Lower lobe of right lung (tissue), 2 donors: ENCODE measurements at regions not wholly inside any gene's neighbourhood (a gene's known extent, or its start where the extent isn't known, plus 50 kb on each side); places are given as distances from the start of the nearest gene placed in this dataset.

ENCODE experiments used
- ATAC-seq, 2 donors: fragments of 200-7000 bp; cut with Tn5 transposase; one replicate each; pipeline ENCODE4 v1.9.1; 2020 to 2022; ENCODE audit warnings: mild to moderate bottlenecking in 2 of 2, moderate library complexity in 2 of 2
- DNase-seq: peaks from one replicate; pipeline ENCODE4 v3.0.0-alpha.2; 2020
- H3K27ac ChIP-seq: fragments of 200-600 bp; one replicate; pipeline ENCODE4 v1.8.0; 2022
- H3K27me3 ChIP-seq: fragments of 200-600 bp; one replicate; pipeline ENCODE4 v1.8.0; 2022; ENCODE audit warnings: low read depth
- H3K36me3 ChIP-seq: fragments of 200-600 bp; one replicate; pipeline ENCODE4 v1.8.0; 2022; ENCODE audit warnings: mild to moderate bottlenecking
- H3K4me1 ChIP-seq: fragments of 200-600 bp; one replicate; pipeline ENCODE4 v1.8.0; 2022
- H3K4me3 ChIP-seq: fragments of 200-600 bp; one replicate; pipeline ENCODE4 v1.8.0; 2022; ENCODE audit warnings: mild to moderate bottlenecking
- H3K9me3 ChIP-seq: fragments of 200-600 bp; one replicate; pipeline ENCODE4 v1.8.0; 2022
- intact Hi-C: fragments of 100-400 bp; cut with DNase I; formaldehyde crosslinking; loops from one replicate; pipeline ENCODE4 v1.11.0; 2022
- TF ChIP-seq, protein P1 (sequence below): fragments of 200-600 bp; IDR thresholded peaks from one replicate; pipeline ENCODE4 v1.8.0; 2022; ENCODE audit warnings: antibody characterized with exemption, mild to moderate bottlenecking
- donor health status: DM: no; HTN: yes; CAD: no; lungs with severe emphysema.

DNA sequence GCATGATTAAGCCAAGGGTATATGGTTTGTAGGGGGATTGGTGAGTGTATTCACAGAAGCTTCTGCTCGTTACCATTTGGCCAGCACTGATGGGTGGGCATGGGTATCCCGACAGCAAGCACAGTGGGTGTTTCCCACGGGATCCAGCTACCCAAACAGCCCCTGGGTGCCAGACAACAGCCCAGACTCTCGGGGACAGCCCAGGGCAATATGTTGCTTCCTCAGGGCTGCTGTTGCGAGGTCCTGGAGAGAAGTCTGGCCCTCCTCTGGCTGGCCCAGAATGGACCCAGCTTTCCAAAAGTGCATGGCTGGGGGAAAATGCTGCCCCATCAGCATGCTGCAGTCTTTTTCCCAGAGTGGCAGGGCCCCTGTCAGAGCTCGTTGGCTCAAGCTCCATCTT, 247.0 kb downstream of the IRX1 start:
- intact Hi-C loops: no loop called here
- Histone ChIP-seq H3K9me3 (no peaks in the 10 kb centered on the region), H3K27ac (no peak overlapping the region), H3K4me3 (no peak overlapping the region), H3K4me1 (no peaks in the 10 kb centered on the region), H3K27me3 (no peaks in the 10 kb centered on the region), H3K36me3 (no peaks in the 10 kb centered on the region)
- DNase-seq (no peak), ATAC-seq (peak in 1 of 2 donors; percentile 21)
- TF ChIP-seq, protein P1, sequence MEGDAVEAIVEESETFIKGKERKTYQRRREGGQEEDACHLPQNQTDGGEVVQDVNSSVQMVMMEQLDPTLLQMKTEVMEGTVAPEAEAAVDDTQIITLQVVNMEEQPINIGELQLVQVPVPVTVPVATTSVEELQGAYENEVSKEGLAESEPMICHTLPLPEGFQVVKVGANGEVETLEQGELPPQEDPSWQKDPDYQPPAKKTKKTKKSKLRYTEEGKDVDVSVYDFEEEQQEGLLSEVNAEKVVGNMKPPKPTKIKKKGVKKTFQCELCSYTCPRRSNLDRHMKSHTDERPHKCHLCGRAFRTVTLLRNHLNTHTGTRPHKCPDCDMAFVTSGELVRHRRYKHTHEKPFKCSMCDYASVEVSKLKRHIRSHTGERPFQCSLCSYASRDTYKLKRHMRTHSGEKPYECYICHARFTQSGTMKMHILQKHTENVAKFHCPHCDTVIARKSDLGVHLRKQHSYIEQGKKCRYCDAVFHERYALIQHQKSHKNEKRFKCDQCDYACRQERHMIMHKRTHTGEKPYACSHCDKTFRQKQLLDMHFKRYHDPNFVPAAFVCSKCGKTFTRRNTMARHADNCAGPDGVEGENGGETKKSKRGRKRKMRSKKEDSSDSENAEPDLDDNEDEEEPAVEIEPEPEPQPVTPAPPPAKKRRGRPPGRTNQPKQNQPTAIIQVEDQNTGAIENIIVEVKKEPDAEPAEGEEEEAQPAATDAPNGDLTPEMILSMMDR: no peak

DNA sequence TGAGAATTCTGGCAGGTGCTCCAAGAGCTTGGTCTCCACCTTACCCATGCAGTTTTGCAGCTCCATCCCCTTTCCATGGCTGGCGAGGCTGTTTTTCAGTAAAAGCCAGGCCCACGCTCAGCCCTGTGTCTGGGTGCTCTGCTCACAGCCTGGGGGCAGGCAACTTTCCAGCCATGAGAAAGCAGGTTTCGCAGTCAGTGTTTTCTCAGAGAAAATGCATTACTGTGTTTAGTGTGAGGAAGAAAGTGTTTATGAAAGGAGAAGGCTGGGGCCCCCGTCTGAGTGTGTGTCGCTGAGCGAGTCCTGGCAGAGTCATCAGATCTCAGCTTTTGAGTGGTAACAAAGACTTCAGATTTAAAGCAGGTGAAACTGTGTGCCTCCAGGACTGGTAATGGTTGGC, 248.1 kb downstream of the IRX1 start:
- no peaks in the 10 kb centered on the region for H3K36me3 ChIP-seq
- TF ChIP-seq, protein P1: no peak
- H3K4me1 ChIP-seq: no peaks in the 10 kb centered on the region
- no peak overlapping the region for H3K27ac ChIP-seq
- H3K9me3 ChIP-seq: no peaks in the 10 kb centered on the region
- H3K27me3 ChIP-seq: no peaks in the 10 kb centered on the region
- H3K4me3 ChIP-seq: no peak overlapping the region
- ATAC-seq (no peak), DNase-seq (no peak)
- intact Hi-C loops: no loop called here

DNA sequence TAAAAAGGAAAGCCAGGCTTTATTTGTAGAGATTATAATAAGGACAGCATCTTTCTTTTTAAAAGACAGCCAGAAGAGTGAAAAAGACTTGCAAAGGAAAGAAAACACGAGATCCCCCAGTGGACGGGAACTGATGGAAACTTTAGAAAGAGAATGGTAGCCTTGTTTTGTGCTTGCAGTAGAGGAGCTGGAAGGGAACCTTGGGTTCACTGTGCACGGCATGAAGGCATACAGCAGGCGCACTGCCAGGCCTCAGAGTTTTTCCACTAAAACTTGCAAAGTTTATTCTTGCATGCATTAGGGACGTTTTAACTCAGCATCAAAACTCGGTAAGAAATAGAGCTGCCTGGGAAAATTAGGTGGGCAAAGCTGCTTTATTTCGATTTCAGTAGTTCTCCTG, 248.6 kb downstream of the IRX1 start:
- TF ChIP-seq, protein P1: no peak
- H3K9me3 ChIP-seq: no peaks in the 10 kb centered on the region
- no peaks in the 10 kb centered on the region for H3K36me3 ChIP-seq
- H3K27ac ChIP-seq: no peak overlapping the region
- no peak overlapping the region for H3K4me3 ChIP-seq
- H3K4me1 ChIP-seq: no peaks in the 10 kb centered on the region
- no peak for DNase-seq
- no peaks in the 10 kb centered on the region for H3K27me3 ChIP-seq
- intact Hi-C loops: no loop called here
- ATAC-seq: no peak

DNA sequence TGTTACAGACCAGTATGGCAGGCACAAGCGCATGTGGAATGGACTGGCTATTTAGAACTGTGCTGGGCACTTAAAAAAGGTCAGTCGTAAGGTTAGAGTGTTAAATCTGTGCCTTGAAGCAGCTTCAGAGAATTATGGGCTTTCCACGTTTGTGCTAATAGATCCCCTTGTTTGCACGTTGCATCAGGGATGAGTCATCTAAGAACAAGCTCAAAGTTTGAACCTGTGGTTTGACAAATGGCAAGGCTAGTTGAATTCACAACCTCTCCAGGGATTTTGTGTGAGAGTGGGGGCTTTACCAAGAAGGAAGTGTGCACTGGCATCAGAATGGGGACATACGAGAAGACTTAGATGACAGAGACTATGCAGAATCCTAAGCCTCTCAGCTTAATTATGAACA, 249.6 kb downstream of the IRX1 start:
- ATAC-seq: no peak

DNA sequence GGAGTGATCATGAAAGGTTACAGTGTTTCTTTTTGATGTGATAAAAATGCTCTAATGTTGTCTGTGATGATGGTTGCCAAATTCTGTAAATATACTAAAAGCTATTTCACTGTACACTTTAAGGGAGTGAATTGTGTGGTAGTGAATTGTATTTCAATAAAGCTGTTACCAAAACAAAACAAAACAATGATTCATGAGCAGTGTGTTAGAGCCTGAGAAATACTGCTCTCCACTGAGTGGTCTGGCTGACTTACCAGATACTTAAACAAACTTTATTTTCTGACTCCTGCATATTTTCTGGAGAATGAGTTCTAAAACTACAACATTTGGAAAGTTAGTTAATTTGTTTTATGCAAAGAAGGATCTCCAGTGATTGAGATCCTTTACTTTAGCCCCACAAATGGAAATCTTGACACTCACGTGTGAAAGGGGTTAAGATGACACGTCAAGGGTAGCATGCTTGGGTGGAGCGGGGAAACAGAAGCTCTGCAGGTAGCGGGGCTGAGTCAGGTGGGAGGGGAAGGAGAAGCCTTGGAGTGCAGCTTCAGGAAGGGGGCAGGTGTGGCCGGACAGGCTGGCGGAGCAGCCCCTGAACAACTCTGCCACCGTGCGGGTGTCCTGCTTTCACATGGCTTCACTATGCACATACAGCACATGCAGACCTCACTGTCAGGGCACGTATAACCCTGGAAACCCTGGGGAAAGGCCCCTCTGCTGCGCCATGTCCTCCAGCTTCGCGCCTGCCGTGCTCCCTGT, 256.7 kb downstream of the IRX1 start:
- no peak overlapping the region for H3K27ac ChIP-seq
- TF ChIP-seq, protein P1: no peak
- H3K4me1 ChIP-seq: no peaks in the 10 kb centered on the region
- H3K9me3 ChIP-seq: no peaks in the 10 kb centered on the region
- no peaks in the 10 kb centered on the region for H3K36me3 ChIP-seq
- ATAC-seq (peak in 1 of 2 donors; percentile 39), DNase-seq (no peak)
- no peak overlapping the region for H3K4me3 ChIP-seq
- no peaks in the 10 kb centered on the region for H3K27me3 ChIP-seq
- intact Hi-C loops: no loop called here

More for the DNA sequence above, 249.6 kb downstream of the IRX1 start:
- H3K27ac ChIP-seq: no peak overlapping the region
- H3K4me1 ChIP-seq: no peaks in the 10 kb centered on the region
- H3K9me3 ChIP-seq: no peaks in the 10 kb centered on the region
- TF ChIP-seq, protein P1: no peak
- no peaks in the 10 kb centered on the region for H3K36me3 ChIP-seq
- DNase-seq: no peak
- intact Hi-C loops: no loop called here
- H3K27me3 ChIP-seq: no peaks in the 10 kb centered on the region
- no peak overlapping the region for H3K4me3 ChIP-seq
